Ishikawa (cell line): ENCODE measurements at regions not wholly inside any gene's neighbourhood (a gene's known extent, or its start where the extent isn't known, plus 50 kb on each side); places are given as distances from the start of the nearest gene placed in this dataset.

Experiments used
- CEBPB ChIP-seq: IDR thresholded peaks from 2 replicates; pipeline ENCODE4 v1.6.1; 2012
- TF ChIP-seq, protein P1 (sequence below): IDR thresholded peaks from 2 replicates; pipeline ENCODE4 v1.6.1; 2012

- TF ChIP-seq CEBPB = no peak
- TF ChIP-seq, protein P1, sequence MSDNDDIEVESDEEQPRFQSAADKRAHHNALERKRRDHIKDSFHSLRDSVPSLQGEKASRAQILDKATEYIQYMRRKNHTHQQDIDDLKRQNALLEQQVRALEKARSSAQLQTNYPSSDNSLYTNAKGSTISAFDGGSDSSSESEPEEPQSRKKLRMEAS = no peak
These were observed 906.1 kb upstream of the RAG2 start for GRCh38 chr11:37504060-37504611.
